GM18508 (cell line): ENCODE measurements at regions not wholly inside any gene's neighbourhood (a gene's known extent, or its start where the extent isn't known, plus 50 kb on each side); places are given as distances from the start of the nearest gene placed in this dataset.
"Not testable (repeated sequence)": the region's sequence is repeated elsewhere in the genome, so short reads cannot be mapped to it uniquely, and the experiment has no call there.

Source experiments
- ATAC-seq: cut with Tn5 transposase; IDR thresholded peaks from one replicate; pipeline ENCODE4 v1.9.1; 2021; ENCODE audit warnings: moderate number of reproducible peaks; ENCODE audit not compliant: insufficient read depth, unreplicated experiment

- ATAC-seq: no peak
Measured at GRCh38 chr6:76867182-76867581, 596.1 kb downstream of the HTR1B start.

GRCh38 chr6:76866091-76866915 is 597.0 kb downstream of the HTR1B start:
- ATAC-seq: no peak

GRCh38 chr6:76862936-76863335 is 600.4 kb downstream of the HTR1B start:
- no peak for ATAC-seq

DNA sequence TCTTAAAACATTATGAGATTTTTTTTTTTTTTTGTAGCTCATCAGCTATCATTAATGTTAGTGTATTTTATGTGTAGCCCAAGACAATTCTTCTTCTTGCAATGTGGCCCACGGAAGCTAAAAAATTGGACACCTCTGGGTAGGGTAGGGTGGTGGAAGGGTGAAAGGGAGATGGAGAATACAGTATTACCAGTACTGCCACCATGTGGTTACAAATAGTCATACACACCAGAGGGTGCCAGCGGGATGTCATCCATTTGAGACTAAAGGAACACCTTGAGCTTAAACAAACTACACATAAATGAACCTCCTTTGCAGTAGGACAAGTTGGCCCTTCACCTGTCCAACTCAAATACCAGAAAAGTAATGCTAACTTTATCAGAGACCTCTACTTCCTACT is 601.9 kb downstream of the HTR1B start:
- ATAC-seq: peak; percentile 70

DNA sequence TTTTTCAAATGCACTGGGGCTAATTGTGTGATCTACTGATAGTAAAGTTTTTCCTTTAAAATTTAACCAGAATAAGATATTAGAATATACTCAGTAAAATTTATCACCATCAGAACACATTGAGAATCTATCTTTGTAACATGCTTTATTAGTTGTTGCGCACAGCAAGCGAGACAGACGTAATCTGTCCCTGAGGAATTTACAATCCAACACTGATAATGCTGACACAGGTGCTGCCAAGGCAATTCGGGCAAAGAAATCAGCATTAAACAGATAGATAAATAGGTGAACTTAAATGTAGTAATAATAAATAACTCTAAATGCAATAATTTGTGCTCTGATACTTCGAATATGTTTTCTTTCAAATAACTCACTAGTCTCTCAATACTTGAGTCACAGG is 607.2 kb downstream of the HTR1B start:
- ATAC-seq: no peak

DNA sequence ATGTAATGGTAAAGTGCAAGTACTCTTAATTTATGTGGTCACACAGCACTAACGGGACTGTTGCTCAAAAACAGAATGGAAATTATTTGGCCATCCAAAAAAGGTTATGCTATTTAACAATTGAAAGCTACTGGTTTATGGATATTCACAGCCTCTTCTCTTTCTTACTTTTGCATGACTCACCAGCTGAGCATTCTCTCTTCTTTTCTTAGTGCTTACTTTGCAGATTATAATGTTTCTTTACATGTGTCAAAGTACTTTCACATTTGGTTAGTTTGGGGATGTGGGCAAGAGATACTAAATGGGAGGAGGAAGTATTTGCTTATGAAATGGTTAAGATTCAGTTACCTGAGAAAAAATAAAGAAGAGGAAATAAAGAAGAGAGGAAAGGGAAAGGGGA is 610.5 kb downstream of the HTR1B start:
- no peak for ATAC-seq

- ATAC-seq: not testable (repeated sequence)
Measured at GRCh38 chr6:76849274-76849970, 613.9 kb downstream of the HTR1B start.

GRCh38 chr6:76843054-76843822 is 620.1 kb downstream of the HTR1B start:
- ATAC-seq: no peak

- ATAC-seq: no peak
Measured at GRCh38 chr6:76840865-76841264, 622.4 kb downstream of the HTR1B start.

DNA sequence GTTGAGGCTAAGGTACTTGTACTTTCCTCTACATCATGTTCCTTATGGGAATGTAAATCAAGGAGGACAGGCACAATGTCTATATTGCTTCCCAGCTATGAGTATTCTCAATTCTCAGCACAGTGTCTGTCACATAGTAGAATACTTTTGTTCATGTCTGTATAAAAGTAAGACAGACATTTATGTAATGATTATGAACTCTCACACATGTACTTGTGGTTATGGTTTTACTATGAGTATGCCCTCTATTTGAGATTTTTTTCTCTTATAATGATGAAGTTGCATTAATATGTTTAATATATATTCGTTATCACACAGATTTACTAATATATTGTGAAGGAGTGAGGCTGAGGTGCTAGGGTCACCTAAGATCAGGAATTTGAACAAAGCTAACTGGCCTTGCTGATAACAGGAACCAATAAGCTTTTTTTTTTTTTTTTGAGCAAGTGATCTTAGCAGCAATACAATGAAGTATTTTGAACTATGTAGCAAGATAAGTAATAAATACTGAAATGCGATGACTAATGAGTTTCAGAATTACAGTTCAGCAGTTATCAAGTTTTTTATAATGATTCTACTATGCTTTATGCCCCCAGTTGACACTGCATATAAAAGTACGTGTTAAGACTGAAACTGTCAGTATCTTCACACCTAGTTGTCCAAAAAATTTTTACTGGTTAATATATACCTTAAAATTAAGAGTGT is 623.1 kb downstream of the HTR1B start:
- ATAC-seq: no peak

DNA sequence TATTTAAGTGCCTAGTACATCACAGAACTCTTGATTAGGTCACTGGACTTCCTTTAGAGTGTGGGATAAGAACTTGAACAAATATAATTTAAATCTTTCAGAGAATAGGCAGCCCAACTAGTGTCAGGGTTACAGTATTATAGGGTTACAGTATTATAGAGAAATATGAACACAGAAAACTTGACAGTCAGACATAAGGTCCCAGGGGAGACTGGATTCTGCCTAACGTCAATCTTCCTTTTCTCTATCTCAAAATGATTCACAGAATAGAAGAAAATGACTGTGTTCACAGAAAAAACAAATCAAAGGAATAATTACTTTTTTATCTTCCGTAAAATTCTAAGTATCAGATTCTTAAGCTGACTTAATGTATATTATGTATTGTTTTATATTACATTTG is 623.8 kb downstream of the HTR1B start:
- no peak for ATAC-seq

DNA sequence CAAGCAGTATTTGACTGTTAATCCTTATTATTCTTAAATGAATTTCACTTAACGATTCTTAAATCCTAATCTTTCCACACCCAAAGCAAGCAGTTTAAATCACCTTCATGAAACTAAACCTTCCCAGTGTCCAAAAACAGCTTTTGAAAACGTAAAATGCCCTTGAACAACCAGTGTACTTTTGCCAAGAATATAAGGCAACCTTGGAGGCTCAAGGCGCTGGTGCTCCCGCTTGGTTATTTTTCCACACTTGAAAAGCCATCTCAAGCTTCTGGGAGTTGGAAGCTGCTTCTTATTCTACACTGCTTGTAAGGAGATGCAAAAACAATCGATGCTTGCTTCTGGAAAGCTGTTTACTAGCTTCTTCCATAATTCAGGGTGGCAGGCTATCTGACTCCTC is 625.7 kb downstream of the HTR1B start:
- ATAC-seq: no peak

GRCh38 chr6:76835695-76836094 is 627.6 kb downstream of the HTR1B start:
- ATAC-seq: no peak

DNA sequence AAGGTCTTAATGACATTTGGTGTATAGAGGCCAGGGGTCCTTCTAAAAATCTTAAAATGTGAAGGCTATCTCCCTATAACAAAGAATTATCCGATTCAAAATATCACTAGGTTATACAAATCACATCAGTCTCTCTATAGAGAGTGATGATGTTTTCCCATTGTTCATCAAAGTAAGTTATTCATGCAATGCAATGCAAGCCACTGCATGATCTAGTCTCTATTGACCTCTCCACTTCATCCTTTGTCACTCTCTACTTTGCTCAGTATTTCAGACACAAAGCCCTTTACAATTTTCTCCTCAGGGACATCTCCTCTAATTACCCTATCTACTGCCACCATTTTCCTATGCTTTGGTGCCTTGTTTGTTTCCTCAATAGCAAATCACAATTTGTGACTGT is 628.0 kb downstream of the HTR1B start:
- no peak for ATAC-seq

DNA sequence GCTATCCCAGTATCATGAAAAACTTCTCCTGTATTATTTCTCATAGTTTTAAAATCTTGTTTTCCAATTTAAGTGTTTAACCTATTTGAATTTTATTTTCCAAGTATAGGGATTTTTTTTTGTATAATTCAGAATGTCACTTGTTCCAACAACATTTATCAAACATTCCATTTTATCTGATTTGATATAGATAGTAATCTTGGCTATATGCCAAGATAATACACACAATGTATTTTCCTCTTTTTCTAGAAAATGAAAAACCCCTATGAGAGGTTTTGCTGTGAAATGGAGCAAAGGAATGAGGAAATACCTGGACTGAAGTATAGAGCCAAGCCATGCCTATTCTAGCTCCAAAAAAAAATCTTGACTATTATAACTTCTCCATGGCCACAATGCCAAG is 628.9 kb downstream of the HTR1B start:
- ATAC-seq: no peak

DNA sequence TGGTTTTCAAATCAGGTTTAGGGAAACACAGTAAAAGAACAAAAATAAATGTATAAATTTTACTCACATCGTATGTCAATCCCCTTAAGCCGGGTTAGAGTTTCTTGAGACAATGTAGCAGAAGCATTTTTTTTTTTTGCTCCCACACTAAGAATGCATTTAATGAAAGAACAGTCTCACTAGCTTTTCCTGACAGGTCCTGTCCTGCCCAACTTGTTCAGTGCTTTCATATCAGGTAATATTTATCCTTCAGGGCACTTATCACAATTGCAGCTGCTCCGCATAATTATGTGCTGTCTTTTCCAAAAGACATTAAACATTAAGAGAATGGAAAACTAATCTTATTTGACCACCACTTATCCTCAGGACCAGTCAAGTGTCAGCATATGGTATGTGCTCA is 632.0 kb downstream of the HTR1B start:
- no peak for ATAC-seq

- ATAC-seq: not testable (repeated sequence)
Measured at GRCh38 chr6:76823578-76823977, 639.7 kb downstream of the HTR1B start.

DNA sequence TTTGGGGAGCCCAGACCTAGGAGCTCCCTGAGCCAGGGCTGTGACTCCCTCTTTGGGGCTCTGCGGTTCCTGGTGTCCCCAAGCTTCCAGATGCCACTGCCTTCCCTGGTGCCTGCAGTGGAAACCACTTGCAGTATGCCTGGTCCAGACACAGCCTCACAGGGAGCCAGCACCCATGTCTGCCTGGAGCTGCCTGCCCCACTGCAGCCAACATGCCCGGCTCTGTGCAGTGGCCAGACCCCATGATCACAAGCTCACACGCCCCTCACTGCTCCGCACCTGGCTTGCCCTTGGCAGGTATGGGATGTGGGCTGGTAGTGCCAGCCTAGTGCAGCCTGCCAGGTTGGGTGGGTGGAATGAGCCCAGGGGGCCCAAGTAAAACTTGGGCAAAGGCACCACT is 644.8 kb downstream of the HTR1B start:
- ATAC-seq: no peak

GRCh38 chr6:76817429-76817828 is 645.9 kb downstream of the HTR1B start:
- ATAC-seq: no peak
